ENCODE measurements at regions not wholly inside any gene's neighbourhood (a gene's known extent, or its start where the extent isn't known, plus 50 kb on each side); places are given as distances from the start of the nearest gene placed in this dataset.

DNA sequence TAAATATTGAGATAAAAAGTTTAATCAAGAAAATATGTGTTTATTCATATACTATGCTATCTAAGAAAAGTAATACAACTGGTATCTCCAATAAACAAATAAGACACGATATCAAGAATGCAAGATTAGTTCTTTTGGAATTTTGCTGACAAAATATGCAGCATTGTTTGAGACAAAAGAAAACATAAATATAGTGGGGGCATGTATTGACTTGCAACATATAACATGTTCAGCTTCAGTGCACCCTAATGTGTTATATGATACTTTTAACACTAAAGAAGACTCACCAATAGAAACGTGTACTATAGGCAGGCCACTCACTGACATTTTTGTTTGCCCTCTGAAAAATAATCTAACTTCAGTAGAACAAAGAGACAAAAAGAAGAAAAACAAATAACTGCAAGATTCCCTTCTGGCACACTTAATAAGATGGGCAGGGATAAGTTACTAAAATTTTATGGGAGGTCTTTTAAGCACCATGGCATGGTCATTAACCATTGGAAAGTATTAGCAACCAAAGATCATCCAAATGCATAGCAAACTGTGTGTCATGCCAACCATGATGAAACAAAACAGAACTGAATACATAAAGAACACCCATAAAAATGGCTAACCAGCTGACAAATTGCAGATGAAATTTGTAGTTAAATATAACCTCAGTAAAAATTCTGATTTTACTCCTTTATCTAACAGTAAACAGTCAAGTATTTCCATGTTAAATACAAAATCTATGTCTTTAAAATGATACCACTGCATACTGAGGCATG, 447.9 kb upstream of the FAM241A start:
- no peak overlapping the region for H3K4me3 ChIP-seq
- no peaks in the 10 kb centered on the region for H3K36me3 ChIP-seq
- no peaks in the 10 kb centered on the region for H3K9me3 ChIP-seq (replicated peaks)
- H3K27ac ChIP-seq, result no peak overlapping the region
- no peak for DNase-seq (ENCODE audit: low read depth in 1 of 2, low spot score in 2 of 2)
- no peaks in the 10 kb centered on the region for H3K4me1 ChIP-seq (replicated peaks)
- peaks cover 3% of the 10 kb centered on the region; the same call in 1 of the 2 replicates for H3K27me3 ChIP-seq (replicated peaks)

DNA sequence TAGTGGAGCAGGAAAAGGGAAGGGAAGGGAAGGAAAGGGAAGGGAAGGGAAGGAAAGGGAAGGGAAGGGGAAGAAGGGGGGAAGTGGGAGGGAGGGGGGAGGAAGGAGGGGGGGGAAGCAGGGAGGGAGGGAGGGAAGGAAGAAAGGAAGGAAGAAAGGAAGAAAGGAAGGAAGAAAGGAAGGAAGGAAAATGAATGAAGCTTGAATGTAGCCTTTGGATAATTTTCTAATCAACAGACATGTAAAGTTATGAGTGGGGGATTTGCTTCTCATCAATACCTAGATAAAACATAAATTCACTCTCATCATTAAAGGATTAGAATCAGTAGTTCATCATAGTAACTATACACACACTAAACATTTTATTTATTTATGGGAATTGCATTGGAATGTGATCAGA, 446.9 kb upstream of the FAM241A start:
- Histone ChIP-seq H3K9me3 (replicated peaks) (no peaks in the 10 kb centered on the region), H3K36me3 (no peaks in the 10 kb centered on the region), H3K27me3 (replicated peaks) (peaks cover 3% of the 10 kb centered on the region; the same call in 1 of the 2 replicates), H3K27ac (no peak overlapping the region), H3K4me3 (no peak overlapping the region), H3K4me1 (replicated peaks) (no peaks in the 10 kb centered on the region)
- no peak for DNase-seq (ENCODE audit: low read depth in 1 of 2, low spot score in 2 of 2)

DNA sequence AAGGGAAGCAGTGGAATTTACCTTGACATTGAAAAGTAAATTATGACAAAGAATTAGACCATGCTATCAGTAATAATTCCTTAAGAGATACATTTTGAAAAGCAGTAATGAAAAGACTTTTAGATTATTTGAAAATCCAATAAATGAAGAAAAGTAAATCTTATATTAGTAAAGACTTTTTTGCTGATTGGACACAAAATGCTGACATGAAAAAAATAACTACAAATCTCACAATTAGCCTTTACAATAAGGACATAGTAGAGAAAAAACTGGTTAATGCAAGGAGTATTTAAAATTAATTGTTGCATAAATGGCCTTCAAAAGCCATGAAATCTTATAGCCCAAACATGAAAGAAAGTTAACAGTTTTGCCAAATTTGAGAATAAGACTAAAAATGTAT, 446.1 kb upstream of the FAM241A start:
- DNase-seq (ENCODE audit: low read depth in 1 of 2, low spot score in 2 of 2), result no peak
- peaks cover 3% of the 10 kb centered on the region; the same call in 1 of the 2 replicates for H3K27me3 ChIP-seq (replicated peaks)

DNA sequence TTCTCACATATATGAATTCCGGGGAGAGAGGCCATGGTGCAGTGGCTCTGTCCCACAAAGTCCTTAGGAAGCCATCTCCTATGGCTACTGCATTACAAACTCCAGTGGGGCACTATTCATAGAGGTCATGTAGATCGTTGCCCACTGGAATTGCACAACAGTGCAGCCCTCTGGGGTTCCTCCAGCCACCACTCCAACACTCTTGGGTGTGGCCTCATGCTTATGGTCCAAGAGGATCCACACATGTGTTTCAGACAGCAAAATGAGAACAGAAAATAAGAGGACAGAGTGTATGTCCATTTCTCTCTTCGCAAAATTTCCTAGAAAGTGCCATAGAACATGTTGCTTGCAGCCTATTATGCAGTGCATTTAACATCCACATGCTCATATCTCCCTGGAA, 444.2 kb upstream of the FAM241A start:
- Histone ChIP-seq H3K36me3 (no peaks in the 10 kb centered on the region), H3K9me3 (replicated peaks) (no peaks in the 10 kb centered on the region), H3K4me3 (no peak overlapping the region), H3K4me1 (replicated peaks) (no peaks in the 10 kb centered on the region), H3K27ac (no peak overlapping the region), H3K27me3 (replicated peaks) (0 out of 2 replicates have a peak, but pooled peaks cover 9% of the 10 kb centered on the region)
- DNase-seq (ENCODE audit: low read depth in 1 of 2, low spot score in 2 of 2), result no peak

More for the DNA sequence above, 446.1 kb upstream of the FAM241A start:
- Histone ChIP-seq H3K27ac (no peak overlapping the region), H3K4me1 (replicated peaks) (no peaks in the 10 kb centered on the region), H3K4me3 (no peak overlapping the region), H3K9me3 (replicated peaks) (no peaks in the 10 kb centered on the region), H3K36me3 (no peaks in the 10 kb centered on the region)

DNA sequence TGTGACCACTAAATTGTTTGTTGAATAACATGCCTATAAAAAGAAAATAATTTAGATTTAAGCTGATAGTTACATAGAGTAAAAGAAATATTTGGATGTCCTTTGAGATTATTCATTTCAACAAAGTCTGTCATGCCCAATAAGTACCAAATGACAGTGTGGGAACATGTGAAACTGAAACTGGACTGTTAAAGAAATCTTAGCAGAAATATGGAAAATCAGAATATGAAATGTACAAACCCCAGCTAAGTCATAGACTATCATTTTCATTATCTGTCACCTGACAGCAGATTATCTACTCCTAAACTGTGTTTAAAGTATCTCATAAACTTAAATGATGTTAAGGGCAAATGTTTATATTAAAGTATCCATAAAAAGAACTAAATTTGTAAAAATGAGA, 437.8 kb upstream of the FAM241A start:
- Histone ChIP-seq H3K36me3 (no peaks in the 10 kb centered on the region), H3K27me3 (replicated peaks) (peaks cover 13% of the 10 kb centered on the region; the same call in 1 of the 2 replicates), H3K27ac (no peak overlapping the region), H3K4me1 (replicated peaks) (no peaks in the 10 kb centered on the region), H3K9me3 (replicated peaks) (no peaks in the 10 kb centered on the region), H3K4me3 (no peak overlapping the region)
- DNase-seq (ENCODE audit: low read depth in 1 of 2, low spot score in 2 of 2), result no peak

DNA sequence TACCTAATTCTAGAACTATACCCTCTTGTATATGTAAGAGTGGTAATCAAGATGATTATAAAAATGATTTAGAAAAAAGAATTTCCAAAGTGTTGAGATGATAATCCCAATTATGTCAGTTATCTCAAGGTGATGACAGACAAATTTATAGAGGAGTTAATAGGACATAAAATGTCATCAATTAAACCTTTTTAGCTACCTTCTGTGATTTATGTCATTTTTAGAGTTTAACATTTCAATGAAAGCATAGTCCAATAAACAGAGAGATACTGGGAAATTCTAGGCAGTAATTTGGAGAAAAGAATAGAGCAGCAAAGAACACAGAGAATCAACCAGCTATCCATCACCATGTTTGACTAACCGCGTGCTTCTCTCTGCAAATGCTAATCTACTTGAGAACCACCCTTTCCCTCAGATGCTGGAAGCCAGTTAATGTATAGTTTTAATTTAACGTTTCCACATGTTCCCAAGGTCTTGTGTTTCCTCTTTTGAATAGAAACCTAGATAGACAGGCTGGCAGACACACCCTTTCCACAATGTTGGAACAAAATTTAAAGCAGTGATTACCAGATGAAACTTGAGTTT, 433.1 kb upstream of the FAM241A start:
- no peaks in the 10 kb centered on the region for H3K4me1 ChIP-seq (replicated peaks)
- H3K9me3 ChIP-seq (replicated peaks), result no peaks in the 10 kb centered on the region
- H3K27me3 ChIP-seq (replicated peaks), result peaks cover 6% of the 10 kb centered on the region; the same call in 1 of the 2 replicates
- DNase-seq (ENCODE audit: low read depth in 1 of 2, low spot score in 2 of 2), result no peak
- no peak overlapping the region for H3K4me3 ChIP-seq
- no peak overlapping the region for H3K27ac ChIP-seq
- H3K36me3 ChIP-seq, result no peaks in the 10 kb centered on the region

DNA sequence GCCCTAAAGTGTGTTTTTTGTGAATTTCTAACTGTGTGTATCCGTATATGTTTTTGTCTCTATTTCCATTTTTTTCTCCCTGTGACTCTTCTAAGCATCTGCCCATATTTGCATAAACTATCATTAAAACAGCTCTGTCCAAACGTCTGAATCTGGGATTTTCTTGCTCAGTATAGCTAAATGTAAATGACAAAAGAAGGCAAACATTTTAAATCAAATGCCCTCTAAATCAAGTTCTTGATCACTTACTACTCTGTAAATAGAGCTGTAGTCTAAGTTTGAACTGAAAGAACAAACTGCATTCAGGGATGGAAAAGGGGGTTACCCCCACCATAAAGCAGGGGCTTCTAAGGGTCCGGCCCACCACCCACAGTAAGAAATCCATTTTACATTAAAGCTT, 432.0 kb upstream of the FAM241A start:
- Histone ChIP-seq H3K27me3 (replicated peaks) (peaks cover 6% of the 10 kb centered on the region; the same call in 1 of the 2 replicates), H3K4me1 (replicated peaks) (no peaks in the 10 kb centered on the region), H3K9me3 (replicated peaks) (no peaks in the 10 kb centered on the region), H3K36me3 (no peaks in the 10 kb centered on the region), H3K4me3 (no peak overlapping the region), H3K27ac (no peak overlapping the region)
- no peak for DNase-seq (ENCODE audit: low read depth in 1 of 2, low spot score in 2 of 2)

DNA sequence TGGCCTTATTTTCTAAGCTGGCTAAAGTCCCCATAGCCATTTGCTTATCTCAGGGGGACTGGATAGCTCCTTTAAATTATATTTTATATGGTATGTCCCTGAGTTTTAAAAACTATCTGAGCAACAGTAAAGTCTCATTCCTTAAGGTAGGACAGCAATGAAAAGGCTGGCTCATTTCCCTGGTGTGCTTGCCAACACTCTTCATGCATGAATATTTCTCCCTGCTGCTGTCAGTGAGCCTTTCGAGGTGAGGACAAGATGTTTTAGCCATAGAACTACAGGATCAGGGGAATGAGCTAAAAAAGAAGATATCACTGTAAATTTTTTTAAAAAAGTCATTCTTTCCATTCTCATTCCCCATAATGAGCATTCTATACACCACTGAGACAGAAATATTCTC, 427.3 kb upstream of the FAM241A start:
- no peaks in the 10 kb centered on the region for H3K4me1 ChIP-seq (replicated peaks)
- no peaks in the 10 kb centered on the region for H3K9me3 ChIP-seq (replicated peaks)
- H3K27me3 ChIP-seq (replicated peaks), result no peaks in the 10 kb centered on the region; the same call in 1 of the 2 replicates
- H3K36me3 ChIP-seq, result no peaks in the 10 kb centered on the region
- DNase-seq (ENCODE audit: low read depth in 1 of 2, low spot score in 2 of 2), result no peak
- no peak overlapping the region for H3K27ac ChIP-seq
- no peak overlapping the region for H3K4me3 ChIP-seq

DNA sequence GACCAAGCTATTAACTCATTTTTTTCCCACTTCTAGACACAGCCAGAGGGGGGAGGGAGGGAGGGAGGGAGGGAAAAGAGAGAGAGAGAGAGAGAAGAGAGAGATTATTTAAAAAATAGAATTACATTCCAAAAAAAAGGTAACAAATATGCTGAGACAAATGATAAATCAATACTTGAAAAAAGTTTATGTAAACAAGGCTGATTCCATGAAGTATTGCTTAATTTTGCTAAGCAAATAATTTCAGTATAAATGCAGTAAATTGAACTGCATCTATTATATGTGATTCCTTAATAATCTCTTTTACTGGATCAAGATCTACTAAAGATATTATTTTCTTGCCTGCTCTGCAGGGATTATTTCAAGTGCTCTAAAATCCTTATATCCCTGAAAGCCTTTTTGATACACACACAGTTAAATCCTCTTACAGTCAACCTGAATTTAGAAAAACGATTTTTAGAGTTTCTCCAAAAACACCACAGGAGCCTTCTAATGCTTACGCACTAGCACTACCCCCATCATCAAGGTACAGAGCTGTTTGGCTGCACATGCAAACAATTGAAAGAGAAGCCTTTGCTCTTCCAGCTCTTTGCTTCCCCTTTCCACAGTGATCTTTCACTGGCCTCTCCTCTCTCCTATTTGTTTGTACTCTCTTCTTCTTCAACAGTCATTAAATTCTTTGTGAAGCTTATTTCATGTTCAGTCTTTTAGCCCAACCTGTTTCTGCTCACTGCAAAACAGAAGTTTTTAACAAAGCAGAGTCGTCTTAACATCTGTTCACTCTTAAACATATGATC, 426.3 kb upstream of the FAM241A start:
- H3K4me1 ChIP-seq (replicated peaks), result no peaks in the 10 kb centered on the region
- H3K27ac ChIP-seq, result no peak overlapping the region
- no peak overlapping the region for H3K4me3 ChIP-seq
- DNase-seq (ENCODE audit: low read depth in 1 of 2, low spot score in 2 of 2), result no peak
- no peaks in the 10 kb centered on the region; the same call in 1 of the 2 replicates for H3K27me3 ChIP-seq (replicated peaks)
- no peaks in the 10 kb centered on the region for H3K36me3 ChIP-seq
- no peaks in the 10 kb centered on the region for H3K9me3 ChIP-seq (replicated peaks)

DNA sequence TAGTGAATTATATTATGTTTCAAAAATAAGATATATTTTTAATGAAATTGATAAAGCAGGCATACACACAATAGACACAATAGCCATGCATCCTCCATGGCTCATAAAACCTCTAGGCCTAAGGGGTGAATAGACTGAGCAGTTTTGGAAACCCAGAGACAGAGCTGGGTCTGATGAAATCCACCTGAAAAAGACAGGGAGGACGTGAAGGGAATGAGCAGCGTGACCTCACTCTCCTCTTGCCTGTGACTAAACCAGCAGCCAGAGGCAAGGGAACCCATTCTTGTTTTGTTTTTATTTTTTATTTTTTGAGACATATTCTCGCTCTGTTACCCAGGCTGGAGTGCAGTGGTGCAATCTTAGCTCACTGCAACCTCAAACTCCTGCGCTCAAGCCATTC, 424.4 kb upstream of the FAM241A start:
- Histone ChIP-seq H3K36me3 (no peaks in the 10 kb centered on the region), H3K4me1 (replicated peaks) (no peaks in the 10 kb centered on the region), H3K27me3 (replicated peaks) (no peaks in the 10 kb centered on the region; the same call in 1 of the 2 replicates), H3K27ac (no peak overlapping the region), H3K9me3 (replicated peaks) (no peaks in the 10 kb centered on the region), H3K4me3 (no peak overlapping the region)
- no peak for DNase-seq (ENCODE audit: low read depth in 1 of 2, low spot score in 2 of 2)

DNA sequence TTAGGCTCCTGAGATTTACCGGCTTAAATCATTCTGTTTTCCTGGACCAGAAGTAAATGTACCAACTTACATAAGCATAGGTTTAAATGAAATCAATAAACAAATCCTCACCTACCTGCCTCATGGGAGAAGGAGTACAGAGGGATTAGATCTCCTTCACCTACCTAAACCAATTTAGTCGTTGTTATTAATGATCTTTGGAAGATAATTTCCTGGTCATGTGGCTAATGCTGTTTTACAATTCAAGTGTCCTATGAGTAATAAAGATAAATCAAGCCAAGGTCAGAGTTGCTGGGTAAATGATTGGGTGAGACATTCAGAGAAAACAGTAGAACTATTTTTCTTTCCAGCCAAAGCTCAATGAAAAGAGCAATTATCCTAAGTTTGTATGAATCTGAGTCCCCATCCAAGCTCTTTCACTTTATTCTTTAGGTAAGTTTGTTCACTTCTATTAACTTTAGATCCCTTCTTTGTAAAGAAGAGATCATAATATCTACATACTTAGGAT, 423.0 kb upstream of the FAM241A start:
- Histone ChIP-seq H3K9me3 (replicated peaks) (no peaks in the 10 kb centered on the region), H3K4me3 (no peak overlapping the region), H3K4me1 (replicated peaks) (no peaks in the 10 kb centered on the region), H3K27ac (no peak overlapping the region), H3K27me3 (replicated peaks) (no peaks in the 10 kb centered on the region; the same call in 1 of the 2 replicates), H3K36me3 (no peaks in the 10 kb centered on the region)
- DNase-seq (ENCODE audit: low read depth in 1 of 2, low spot score in 2 of 2), result no peak

DNA sequence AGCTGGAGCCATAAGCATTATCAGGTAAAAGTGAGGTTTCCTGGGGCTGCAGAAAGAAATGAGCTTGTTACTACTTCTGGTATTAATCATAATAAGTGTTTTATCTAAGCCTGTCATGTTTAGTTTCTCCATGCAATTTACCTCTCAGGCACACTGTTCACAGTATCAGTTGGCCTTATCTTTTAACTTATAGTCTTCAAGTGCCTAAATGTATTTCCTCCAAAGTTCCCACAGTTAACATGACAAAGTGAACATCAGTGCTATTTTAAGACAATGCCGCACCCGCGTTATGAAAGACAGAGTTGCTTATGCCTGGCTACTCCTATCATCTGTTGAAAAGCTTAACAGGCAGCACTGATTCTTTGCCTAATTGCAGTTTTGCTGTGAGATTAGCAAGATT, 408.7 kb upstream of the FAM241A start:
- Histone ChIP-seq H3K36me3 (no peaks in the 10 kb centered on the region), H3K27me3 (replicated peaks) (no peaks in the 10 kb centered on the region), H3K27ac (no peak overlapping the region), H3K9me3 (replicated peaks) (no peaks in the 10 kb centered on the region), H3K4me3 (no peak overlapping the region), H3K4me1 (replicated peaks) (no peaks in the 10 kb centered on the region)
- DNase-seq (ENCODE audit: low read depth in 1 of 2, low spot score in 2 of 2), result no peak

DNA sequence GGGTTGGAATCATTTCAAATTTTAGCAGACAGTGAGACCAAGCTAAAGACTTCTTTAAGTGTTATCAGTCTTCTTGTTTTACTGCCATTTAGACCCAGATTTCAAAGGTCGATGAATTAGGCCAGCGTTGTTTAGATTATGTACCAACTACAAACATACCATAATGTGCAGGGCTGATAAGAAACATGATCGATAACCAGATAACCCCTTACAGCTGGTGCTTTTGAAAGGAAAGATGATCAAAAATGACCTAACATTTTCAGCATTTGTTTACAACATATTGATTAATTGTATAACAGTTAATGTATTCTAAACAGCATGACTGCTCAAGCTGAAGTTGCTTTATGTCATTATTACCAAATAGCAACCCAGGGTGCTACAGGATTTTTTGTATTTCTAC, 400.4 kb upstream of the FAM241A start:
- no peak overlapping the region for H3K4me3 ChIP-seq
- no peak for DNase-seq (ENCODE audit: low read depth in 1 of 2, low spot score in 2 of 2)
- no peak overlapping the region for H3K27ac ChIP-seq

DNA sequence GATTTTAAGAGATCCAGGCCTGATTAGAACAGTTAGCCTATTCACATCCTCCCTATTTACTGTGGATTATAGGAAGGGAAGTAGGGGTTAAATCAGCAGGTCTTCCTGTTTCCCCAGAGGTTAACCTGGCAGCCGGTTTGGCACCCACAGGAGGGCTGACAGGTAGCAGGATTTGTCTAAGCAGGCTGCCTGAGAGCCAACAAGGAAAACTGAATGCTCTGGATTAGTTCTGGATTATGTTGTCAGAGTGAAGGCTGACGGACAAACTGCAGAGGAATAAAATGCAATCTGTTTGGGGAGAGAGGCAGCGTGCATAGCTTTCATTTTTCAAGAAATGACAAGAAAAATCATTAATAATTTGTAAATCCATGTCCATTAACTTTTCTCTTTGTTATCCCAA, 397.1 kb upstream of the FAM241A start:
- no peak for DNase-seq (ENCODE audit: low read depth in 1 of 2, low spot score in 2 of 2)
- Histone ChIP-seq H3K9me3 (replicated peaks) (no peaks in the 10 kb centered on the region), H3K27me3 (replicated peaks) (peaks cover 8% of the 10 kb centered on the region), H3K4me3 (no peak overlapping the region), H3K36me3 (no peaks in the 10 kb centered on the region), H3K27ac (no peak overlapping the region), H3K4me1 (replicated peaks) (no peaks in the 10 kb centered on the region)

More for the DNA sequence above, 400.4 kb upstream of the FAM241A start:
- H3K36me3 ChIP-seq, result no peaks in the 10 kb centered on the region
- H3K9me3 ChIP-seq (replicated peaks), result no peaks in the 10 kb centered on the region
- peaks cover 8% of the 10 kb centered on the region for H3K27me3 ChIP-seq (replicated peaks)
- no peaks in the 10 kb centered on the region for H3K4me1 ChIP-seq (replicated peaks)
